Neural cell (in vitro differentiated cells): ENCODE measurements at regions not wholly inside any gene's neighbourhood (a gene's known extent, or its start where the extent isn't known, plus 50 kb on each side); places are given as distances from the start of the nearest gene placed in this dataset.

Experiments used
- H2AFZ ChIP-seq: fragments of 200-600, 300-800 bp; sonication (generic), shearing (Covaris generic); 2 replicates; pipeline ENCODE4 v1.6.0; 2014; ENCODE audit warnings: low read depth, mild to moderate bottlenecking, antibody characterized with exemption, low read length, moderate library complexity
- H3F3A ChIP-seq: fragments of 200-600 bp; shearing (Covaris generic); 2 replicates; pipeline ENCODE4 v1.6.1; 2016; ENCODE audit warnings: mild to moderate bottlenecking, moderate library complexity, mixed read lengths, antibody characterized with exemption, low read length; ENCODE audit not compliant: insufficient read depth, poor library complexity, severe bottlenecking
- H3K27ac ChIP-seq: fragments of 200-600, 300-800 bp; sonication (generic), shearing (Covaris generic); 2 replicates; pipeline ENCODE4 v1.5.1; 2014; ENCODE audit warnings: mild to moderate bottlenecking, low read length, moderate library complexity
- H3K27me3 ChIP-seq: fragments of 300-800, 200-600 bp; sonication (generic), shearing (Covaris generic); 2 replicates; pipeline ENCODE4 v1.6.0; 2014; ENCODE audit warnings: mild to moderate bottlenecking, low read depth, low read length, moderate library complexity; ENCODE audit not compliant: insufficient read depth
- H3K36me3 ChIP-seq: fragments of 300-800, 200-600 bp; sonication (generic), shearing (Covaris generic); 2 replicates; pipeline ENCODE4 v1.5.1; 2014; ENCODE audit warnings: mild to moderate bottlenecking, antibody characterized with exemption, low read length, moderate library complexity; ENCODE audit not compliant: insufficient read depth
- H3K4me2 ChIP-seq: fragments of 300-800, 200-600 bp; sonication (generic), shearing (Covaris generic); 2 replicates; pipeline ENCODE4 v1.6.0; 2014; ENCODE audit warnings: mild to moderate bottlenecking, low read length
- H3K4me3 ChIP-seq: fragments of 300-800, 200-600 bp; sonication (generic), shearing (Covaris generic); 2 replicates; pipeline ENCODE4 v1.5.1; 2014; ENCODE audit warnings: mild to moderate bottlenecking, low read length, moderate library complexity
- H3K79me2 ChIP-seq: fragments of 200-600 bp; shearing (Covaris generic); replicated peaks from 2 replicates; pipeline ENCODE4 v1.6.0; 2014; ENCODE audit warnings: mild to moderate bottlenecking, low read length, moderate library complexity; ENCODE audit not compliant: insufficient read depth
- H3K9ac ChIP-seq: fragments of 300-800, 200-600 bp; sonication (generic), shearing (Covaris generic); 2 replicates; pipeline ENCODE4 v1.6.1; 2016; ENCODE audit warnings: mild to moderate bottlenecking, low read length, mixed read lengths
- H3K9me2 ChIP-seq: fragments of 200-600 bp; shearing (Covaris generic); 2 replicates; pipeline ENCODE4 v1.6.1; 2016; ENCODE audit warnings: mild to moderate bottlenecking, low read length, mixed read lengths; ENCODE audit not compliant: insufficient read depth
- H3K9me3 ChIP-seq: fragments of 200-600, 300-800 bp; sonication (generic), shearing (Covaris generic); 2 replicates; pipeline ENCODE4 v1.6.1; 2016; ENCODE audit warnings: mild to moderate bottlenecking, mixed run types, low read length, moderate library complexity, mixed read lengths
- H4K20me1 ChIP-seq: fragments of 200-600 bp; shearing (Covaris generic); 2 replicates; pipeline ENCODE4 v1.6.1; 2016; ENCODE audit warnings: mild to moderate bottlenecking, mixed run types; ENCODE audit not compliant: insufficient read depth
- CTCF ChIP-seq: fragments of 450-650 bp; IDR thresholded peaks from 2 replicates; pipeline ENCODE4 v1.5.1; 2014; ENCODE audit warnings: antibody characterized with exemption, mild to moderate bottlenecking, moderate library complexity; ENCODE audit not compliant: poor library complexity, severe bottlenecking
- EP300 ChIP-seq: fragments of 450-650 bp; conservative IDR thresholded peaks from 2 replicates; pipeline ENCODE4 v1.6.1; 2014; ENCODE audit warnings: antibody characterized with exemption, mild to moderate bottlenecking, moderate library complexity; ENCODE audit not compliant: poor library complexity, severe bottlenecking
- EZH2 ChIP-seq: fragments of 200-600, 300-800 bp; shearing (Covaris generic), sonication (generic); IDR thresholded peaks from 2 replicates; pipeline ENCODE4 v1.6.1; 2014; ENCODE audit warnings: antibody characterized with exemption, low read length, borderline replicate concordance, mild to moderate bottlenecking; ENCODE audit not compliant: insufficient read depth, poor library complexity, severe bottlenecking
- POLR2AphosphoS5 ChIP-seq: IDR thresholded peaks from 2 replicates; pipeline ENCODE4 v1.6.1; 2012
- RAD21 ChIP-seq: fragments of 450-650 bp; conservative IDR thresholded peaks from 2 replicates; pipeline ENCODE4 v1.6.1; 2014; ENCODE audit warnings: antibody characterized with exemption, mild to moderate bottlenecking, moderate library complexity
- REST ChIP-seq: IDR thresholded peaks from 2 replicates; pipeline ENCODE4 v1.6.1; 2012; ENCODE audit warnings: borderline replicate concordance
- SMC3 ChIP-seq: fragments of 450-650 bp; conservative IDR thresholded peaks from 2 replicates; pipeline ENCODE4 v1.6.1; 2014; ENCODE audit warnings: antibody characterized with exemption, mild to moderate bottlenecking, moderate library complexity; ENCODE audit not compliant: poor library complexity
- TAF1 ChIP-seq: IDR thresholded peaks from 2 replicates; pipeline ENCODE4 v1.6.1; 2012; ENCODE audit warnings: low read depth

- no peak for TF ChIP-seq EP300
- TF ChIP-seq POLR2AphosphoS5 = no peak
- no peak for TF ChIP-seq RAD21
- TF ChIP-seq EZH2 = no peak
- TF ChIP-seq TAF1 = no peak
- no peaks in the 10 kb centered on the region for H3K27me3 ChIP-seq
- H3F3A ChIP-seq = no peaks in the 10 kb centered on the region
- H3K36me3 ChIP-seq = no peaks in the 10 kb centered on the region
- no peaks in the 10 kb centered on the region for H3K9me3 ChIP-seq
- no peaks in the 10 kb centered on the region for H3K79me2 ChIP-seq
- H2AFZ ChIP-seq = no peak overlapping the region
- no peak overlapping the region for H3K4me2 ChIP-seq
- no peaks in the 10 kb centered on the region for H3K9me2 ChIP-seq
- no peak overlapping the region for H3K9ac ChIP-seq
- H4K20me1 ChIP-seq = no peaks in the 10 kb centered on the region
- no peak overlapping the region for H3K27ac ChIP-seq
- no peak overlapping the region for H3K4me3 ChIP-seq
Observed at GRCh38 chr6:125577124-125577662, 172.2 kb upstream of the HEY2 start.

- peak overlapping the region; percentile 30 for H3K4me3 ChIP-seq
- H3K9ac ChIP-seq = no peak overlapping the region
- H4K20me1 ChIP-seq = no peaks in the 10 kb centered on the region
- H3K4me2 ChIP-seq = no peak overlapping the region
- no peaks in the 10 kb centered on the region for H3K79me2 ChIP-seq
- no peaks in the 10 kb centered on the region for H3K36me3 ChIP-seq
- no peaks in the 10 kb centered on the region for H3K9me2 ChIP-seq
- H3K27ac ChIP-seq = no peak overlapping the region
- TF ChIP-seq EP300 (peak; percentile 58), REST (no peak), TAF1 (no peak), CTCF (peak; percentile 21), POLR2AphosphoS5 (peak; percentile 47)
- no peak overlapping the region for H2AFZ ChIP-seq
- no peaks in the 10 kb centered on the region for H3F3A ChIP-seq
- no peaks in the 10 kb centered on the region for H3K9me3 ChIP-seq
- no peaks in the 10 kb centered on the region for H3K27me3 ChIP-seq
Observed at GRCh38 chr6:125584468-125584939, 164.9 kb upstream of the HEY2 start.

GRCh38 chr6:125585470-125585869, 164.0 kb upstream of the HEY2 start:
- TF ChIP-seq EZH2 (no peak), SMC3 (no peak), CTCF (no peak), POLR2AphosphoS5 (no peak), TAF1 (no peak), EP300 (no peak)
- H3K36me3 ChIP-seq = no peaks in the 10 kb centered on the region
- no peak overlapping the region for H2AFZ ChIP-seq
- H3K27ac ChIP-seq = no peak overlapping the region
- no peaks in the 10 kb centered on the region for H3K9me2 ChIP-seq
- no peak overlapping the region for H3K4me3 ChIP-seq
- no peaks in the 10 kb centered on the region for H3K27me3 ChIP-seq
- no peak overlapping the region for H3K4me2 ChIP-seq
- no peaks in the 10 kb centered on the region for H3F3A ChIP-seq
- no peaks in the 10 kb centered on the region for H3K79me2 ChIP-seq
- H3K9ac ChIP-seq = no peak overlapping the region
- H3K9me3 ChIP-seq = no peaks in the 10 kb centered on the region
- no peaks in the 10 kb centered on the region for H4K20me1 ChIP-seq
